HepG2 (cell line): ENCODE measurements at regions not wholly inside any gene's neighbourhood (a gene's known extent, or its start where the extent isn't known, plus 50 kb on each side); places are given as distances from the start of the nearest gene placed in this dataset.

ENCODE experiments used
- ATF1 ChIP-seq: IDR thresholded peaks from 2 replicates; pipeline ENCODE4 v1.6.1; 2016; ENCODE audit warnings: mild to moderate bottlenecking, control low read depth
- GABPA ChIP-seq, 2 experiments: IDR thresholded peaks; 2 replicates each; pipeline ENCODE4 v1.6.1; 2011 to 2016; ENCODE audit warnings: low read depth in 2 of 2, low read length in 1 of 2, missing biosample characterization in 1 of 2, missing genetic modification characterization in 1 of 2
- KLF9 ChIP-seq: IDR thresholded peaks from 2 replicates; pipeline ENCODE4 v1.6.1; 2016; ENCODE audit warnings: low read depth
- RARG ChIP-seq: sonication (generic); formaldehyde crosslinking; IDR thresholded peaks from 2 replicates; pipeline ENCODE4 v1.4.0; 2020; ENCODE audit warnings: low read depth, mild to moderate bottlenecking, missing genetic modification reagents
- RNF2 ChIP-seq: fragments of 450-650 bp; conservative IDR thresholded peaks from 2 replicates; pipeline ENCODE4 v1.6.1; 2016; ENCODE audit warnings: low read depth
- TEAD3 ChIP-seq: optimal IDR thresholded peaks from 2 replicates; pipeline ENCODE3; 2016; ENCODE audit warnings: borderline replicate concordance
- ZNF569 ChIP-seq: sonication (generic); formaldehyde crosslinking; IDR thresholded peaks from 2 replicates; pipeline ENCODE4 v1.5.0; 2020; ENCODE audit warnings: mild to moderate bottlenecking, missing genetic modification reagents, moderate library complexity, borderline replicate concordance
- TF ChIP-seq, protein P1 (sequence below): sonication (generic); formaldehyde crosslinking; IDR thresholded peaks from 2 replicates; pipeline ENCODE4 v1.5.0; 2020; ENCODE audit warnings: mild to moderate bottlenecking, missing genetic modification reagents, moderate library complexity
- TF ChIP-seq, protein P2 (sequence below): sonication (generic); formaldehyde crosslinking; IDR thresholded peaks from 2 replicates; pipeline ENCODE4 v1.5.1; 2020; ENCODE audit warnings: missing genetic modification reagents, mild to moderate bottlenecking, borderline replicate concordance
- TF ChIP-seq, protein P3 (sequence below): sonication (generic); formaldehyde crosslinking; IDR thresholded peaks from 2 replicates; pipeline ENCODE4 v1.4.0; 2020; ENCODE audit warnings: missing genetic modification reagents, borderline replicate concordance
- TF ChIP-seq, protein P4 (sequence below): sonication (generic); formaldehyde crosslinking; conservative IDR thresholded peaks from 2 replicates; pipeline ENCODE4 v1.4.0; 2020; ENCODE audit warnings: missing genetic modification reagents

DNA sequence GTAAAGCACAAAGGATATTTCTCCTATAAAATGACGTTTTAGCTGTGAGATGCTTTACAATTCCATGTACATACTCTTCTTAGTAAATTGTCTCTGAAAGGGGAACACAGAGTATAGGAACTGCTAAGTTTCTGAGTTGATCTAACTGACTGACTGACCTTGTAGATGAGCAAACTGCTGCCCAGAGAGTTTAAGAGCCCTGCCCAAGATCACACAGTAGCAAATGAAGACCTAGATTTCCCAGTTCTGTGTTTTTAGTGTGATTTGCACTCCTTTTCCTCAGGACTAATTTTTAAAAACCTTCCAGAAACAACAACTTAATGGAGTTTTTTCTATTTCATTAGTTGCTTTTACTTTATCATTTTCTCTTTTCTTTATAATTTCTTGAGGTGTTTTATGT lies 247.7 kb downstream of the PDCD6IP start:
- TF ChIP-seq ATF1 (no peak), RARG (no peak), KLF9 (no peak), TEAD3 (CRISPR knock-in tag) (no peak), GABPA (IDR thresholded peaks at IDR 0.05; ENCODE audit: low read depth, low read length) (no peak), GABPA (CRISPR knock-in tag; IDR thresholded peaks at IDR 0.05; ENCODE audit: low read depth) (no peak), RNF2 (no peak), ZNF569 (CRISPR knock-in tag) (no peak)
- TF ChIP-seq, protein P1, sequence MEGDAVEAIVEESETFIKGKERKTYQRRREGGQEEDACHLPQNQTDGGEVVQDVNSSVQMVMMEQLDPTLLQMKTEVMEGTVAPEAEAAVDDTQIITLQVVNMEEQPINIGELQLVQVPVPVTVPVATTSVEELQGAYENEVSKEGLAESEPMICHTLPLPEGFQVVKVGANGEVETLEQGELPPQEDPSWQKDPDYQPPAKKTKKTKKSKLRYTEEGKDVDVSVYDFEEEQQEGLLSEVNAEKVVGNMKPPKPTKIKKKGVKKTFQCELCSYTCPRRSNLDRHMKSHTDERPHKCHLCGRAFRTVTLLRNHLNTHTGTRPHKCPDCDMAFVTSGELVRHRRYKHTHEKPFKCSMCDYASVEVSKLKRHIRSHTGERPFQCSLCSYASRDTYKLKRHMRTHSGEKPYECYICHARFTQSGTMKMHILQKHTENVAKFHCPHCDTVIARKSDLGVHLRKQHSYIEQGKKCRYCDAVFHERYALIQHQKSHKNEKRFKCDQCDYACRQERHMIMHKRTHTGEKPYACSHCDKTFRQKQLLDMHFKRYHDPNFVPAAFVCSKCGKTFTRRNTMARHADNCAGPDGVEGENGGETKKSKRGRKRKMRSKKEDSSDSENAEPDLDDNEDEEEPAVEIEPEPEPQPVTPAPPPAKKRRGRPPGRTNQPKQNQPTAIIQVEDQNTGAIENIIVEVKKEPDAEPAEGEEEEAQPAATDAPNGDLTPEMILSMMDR, result no peak
- TF ChIP-seq, protein P2, sequence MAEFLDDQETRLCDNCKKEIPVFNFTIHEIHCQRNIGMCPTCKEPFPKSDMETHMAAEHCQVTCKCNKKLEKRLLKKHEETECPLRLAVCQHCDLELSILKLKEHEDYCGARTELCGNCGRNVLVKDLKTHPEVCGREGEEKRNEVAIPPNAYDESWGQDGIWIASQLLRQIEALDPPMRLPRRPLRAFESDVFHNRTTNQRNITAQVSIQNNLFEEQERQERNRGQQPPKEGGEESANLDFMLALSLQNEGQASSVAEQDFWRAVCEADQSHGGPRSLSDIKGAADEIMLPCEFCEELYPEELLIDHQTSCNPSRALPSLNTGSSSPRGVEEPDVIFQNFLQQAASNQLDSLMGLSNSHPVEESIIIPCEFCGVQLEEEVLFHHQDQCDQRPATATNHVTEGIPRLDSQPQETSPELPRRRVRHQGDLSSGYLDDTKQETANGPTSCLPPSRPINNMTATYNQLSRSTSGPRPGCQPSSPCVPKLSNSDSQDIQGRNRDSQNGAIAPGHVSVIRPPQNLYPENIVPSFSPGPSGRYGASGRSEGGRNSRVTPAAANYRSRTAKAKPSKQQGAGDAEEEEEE (CRISPR knock-in tag), result no peak
- TF ChIP-seq, protein P3, sequence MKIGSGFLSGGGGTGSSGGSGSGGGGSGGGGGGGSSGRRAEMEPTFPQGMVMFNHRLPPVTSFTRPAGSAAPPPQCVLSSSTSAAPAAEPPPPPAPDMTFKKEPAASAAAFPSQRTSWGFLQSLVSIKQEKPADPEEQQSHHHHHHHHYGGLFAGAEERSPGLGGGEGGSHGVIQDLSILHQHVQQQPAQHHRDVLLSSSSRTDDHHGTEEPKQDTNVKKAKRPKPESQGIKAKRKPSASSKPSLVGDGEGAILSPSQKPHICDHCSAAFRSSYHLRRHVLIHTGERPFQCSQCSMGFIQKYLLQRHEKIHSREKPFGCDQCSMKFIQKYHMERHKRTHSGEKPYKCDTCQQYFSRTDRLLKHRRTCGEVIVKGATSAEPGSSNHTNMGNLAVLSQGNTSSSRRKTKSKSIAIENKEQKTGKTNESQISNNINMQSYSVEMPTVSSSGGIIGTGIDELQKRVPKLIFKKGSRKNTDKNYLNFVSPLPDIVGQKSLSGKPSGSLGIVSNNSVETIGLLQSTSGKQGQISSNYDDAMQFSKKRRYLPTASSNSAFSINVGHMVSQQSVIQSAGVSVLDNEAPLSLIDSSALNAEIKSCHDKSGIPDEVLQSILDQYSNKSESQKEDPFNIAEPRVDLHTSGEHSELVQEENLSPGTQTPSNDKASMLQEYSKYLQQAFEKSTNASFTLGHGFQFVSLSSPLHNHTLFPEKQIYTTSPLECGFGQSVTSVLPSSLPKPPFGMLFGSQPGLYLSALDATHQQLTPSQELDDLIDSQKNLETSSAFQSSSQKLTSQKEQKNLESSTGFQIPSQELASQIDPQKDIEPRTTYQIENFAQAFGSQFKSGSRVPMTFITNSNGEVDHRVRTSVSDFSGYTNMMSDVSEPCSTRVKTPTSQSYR, result no peak
- TF ChIP-seq, protein P4, sequence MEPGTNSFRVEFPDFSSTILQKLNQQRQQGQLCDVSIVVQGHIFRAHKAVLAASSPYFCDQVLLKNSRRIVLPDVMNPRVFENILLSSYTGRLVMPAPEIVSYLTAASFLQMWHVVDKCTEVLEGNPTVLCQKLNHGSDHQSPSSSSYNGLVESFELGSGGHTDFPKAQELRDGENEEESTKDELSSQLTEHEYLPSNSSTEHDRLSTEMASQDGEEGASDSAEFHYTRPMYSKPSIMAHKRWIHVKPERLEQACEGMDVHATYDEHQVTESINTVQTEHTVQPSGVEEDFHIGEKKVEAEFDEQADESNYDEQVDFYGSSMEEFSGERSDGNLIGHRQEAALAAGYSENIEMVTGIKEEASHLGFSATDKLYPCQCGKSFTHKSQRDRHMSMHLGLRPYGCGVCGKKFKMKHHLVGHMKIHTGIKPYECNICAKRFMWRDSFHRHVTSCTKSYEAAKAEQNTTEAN (CRISPR knock-in tag), result no peak
